HG02588 (cell line): ENCODE measurements at regions not wholly inside any gene's neighbourhood (a gene's known extent, or its start where the extent isn't known, plus 50 kb on each side); places are given as distances from the start of the nearest gene placed in this dataset.

Experiments used
- ATAC-seq: cut with Tn5 transposase; IDR thresholded peaks from one replicate; pipeline ENCODE4 v1.9.1; 2021; ENCODE audit warnings: mild to moderate bottlenecking, moderate library complexity; ENCODE audit not compliant: unreplicated experiment

- ATAC-seq = no peak
These were observed 56.0 kb upstream of the OR5AK2 start for GRCh38 chr11:56932572-56933220.

DNA sequence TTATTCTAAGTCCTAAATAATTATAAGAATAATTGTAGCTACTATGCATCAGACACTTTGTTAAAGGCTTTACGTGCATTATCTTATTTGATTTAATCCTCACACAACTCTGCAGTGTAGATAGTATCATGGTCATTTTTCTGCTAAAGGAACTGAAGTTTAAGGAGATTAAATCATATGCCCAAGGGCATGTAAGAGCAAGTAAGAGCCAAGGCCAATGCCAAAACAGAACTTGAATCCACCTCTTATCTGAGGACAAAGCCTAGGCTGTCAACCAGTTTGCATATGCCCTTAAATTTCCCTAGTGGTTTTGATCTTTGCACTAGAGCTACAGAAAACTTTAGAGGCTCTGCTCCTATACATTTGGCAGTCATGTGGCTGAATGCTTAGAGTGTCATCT lies 65.6 kb upstream of the OR5AK2 start:
- no peak for ATAC-seq

DNA sequence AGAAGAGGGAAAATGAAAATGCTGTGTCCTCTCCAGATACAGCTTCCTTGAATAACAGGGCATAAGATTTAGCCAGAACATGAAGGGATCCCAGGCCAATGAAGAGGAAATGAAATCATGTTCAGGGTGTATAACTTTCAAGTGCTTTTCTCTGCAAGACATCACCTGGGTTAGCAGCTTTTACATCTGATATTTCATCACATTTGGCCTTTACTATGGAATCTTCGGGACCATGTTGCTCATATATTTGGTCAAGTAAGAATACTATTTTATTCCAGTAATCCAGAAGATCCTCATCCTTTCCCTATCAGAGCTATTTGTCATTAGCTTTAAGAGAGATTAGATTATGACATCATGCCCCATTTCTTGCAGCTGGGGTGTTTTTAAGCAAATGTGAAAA lies 66.3 kb upstream of the OR5AK2 start:
- ATAC-seq = no peak

GRCh38 chr11:56917708-56918400 lies 70.9 kb upstream of the OR5AK2 start:
- no peak for ATAC-seq

- ATAC-seq = no peak
These were observed 72.1 kb upstream of the OR5AK2 start for GRCh38 chr11:56916587-56916986.

DNA sequence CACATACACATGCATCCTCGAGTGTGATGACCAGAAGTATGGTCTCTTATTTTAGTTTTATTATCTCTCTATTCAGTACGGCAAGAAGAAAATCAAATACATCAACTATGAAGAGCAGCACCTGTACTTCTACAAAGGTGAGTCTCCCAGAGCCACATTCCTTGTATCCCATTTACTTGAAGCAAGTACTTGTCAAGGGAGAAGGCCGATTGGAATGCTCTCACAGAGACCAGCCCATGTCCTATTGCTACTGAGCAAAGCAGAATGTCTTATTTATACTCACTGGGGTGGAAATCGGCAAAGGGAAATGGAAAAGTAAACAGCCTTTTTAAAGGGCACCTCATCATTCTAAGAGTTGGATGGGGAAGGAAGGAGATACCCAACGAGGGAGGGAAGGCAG lies 72.6 kb upstream of the OR5AK2 start:
- no peak for ATAC-seq

GRCh38 chr11:56911312-56911711 lies 77.4 kb upstream of the OR5AK2 start:
- no peak for ATAC-seq

DNA sequence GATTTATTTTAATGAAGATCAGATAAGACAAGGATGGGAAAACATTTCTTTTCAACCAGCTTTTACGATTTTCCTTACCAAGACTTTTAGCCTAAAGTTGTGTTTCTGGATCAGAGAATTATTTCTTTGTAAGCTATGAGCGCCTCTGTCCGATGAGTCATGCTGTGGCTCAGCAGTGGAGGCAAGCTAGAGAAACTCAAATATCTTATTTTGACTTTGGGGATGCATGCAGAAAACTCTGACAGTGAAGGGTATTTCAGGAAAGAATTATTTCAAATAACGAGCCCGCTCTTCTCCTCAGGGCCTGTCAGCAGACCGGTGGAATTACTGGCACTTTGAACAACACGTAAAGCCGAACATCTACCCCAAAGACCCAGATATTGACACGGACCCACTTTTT lies 77.9 kb upstream of the OR5AK2 start:
- ATAC-seq = no peak

DNA sequence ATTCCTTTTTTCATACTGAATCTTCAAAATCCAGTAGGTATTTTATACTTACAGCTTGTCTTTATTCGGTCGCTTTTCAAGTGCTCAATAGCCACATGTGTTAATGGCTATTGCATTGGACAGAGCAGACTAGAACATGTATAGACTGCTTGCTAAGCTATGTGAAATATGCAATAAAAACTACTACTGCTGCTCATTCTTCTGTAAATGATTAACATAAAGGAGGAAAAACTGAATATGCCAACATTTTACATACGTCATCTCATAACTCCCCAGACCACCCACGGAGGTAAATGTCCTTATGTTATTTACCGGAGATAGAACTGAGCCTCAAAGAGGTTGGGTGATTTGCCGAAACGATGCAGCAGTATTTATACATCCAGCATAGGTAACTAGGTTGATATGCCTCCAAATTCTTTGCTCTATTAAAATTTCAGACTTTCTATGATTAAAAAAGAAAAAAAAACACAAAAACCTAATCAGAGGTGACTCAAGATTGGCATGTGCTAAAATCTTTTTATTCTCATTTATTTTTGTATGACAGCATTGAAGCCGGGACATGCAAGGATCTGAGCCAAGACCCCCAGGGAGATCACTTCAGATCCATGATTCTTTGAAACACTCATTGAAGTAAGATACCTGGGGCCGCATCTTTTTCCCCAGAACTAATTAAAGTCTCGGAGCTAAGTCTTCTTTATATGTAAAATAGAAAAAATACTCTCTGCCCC lies 78.5 kb upstream of the OR5AK2 start:
- ATAC-seq = no peak

DNA sequence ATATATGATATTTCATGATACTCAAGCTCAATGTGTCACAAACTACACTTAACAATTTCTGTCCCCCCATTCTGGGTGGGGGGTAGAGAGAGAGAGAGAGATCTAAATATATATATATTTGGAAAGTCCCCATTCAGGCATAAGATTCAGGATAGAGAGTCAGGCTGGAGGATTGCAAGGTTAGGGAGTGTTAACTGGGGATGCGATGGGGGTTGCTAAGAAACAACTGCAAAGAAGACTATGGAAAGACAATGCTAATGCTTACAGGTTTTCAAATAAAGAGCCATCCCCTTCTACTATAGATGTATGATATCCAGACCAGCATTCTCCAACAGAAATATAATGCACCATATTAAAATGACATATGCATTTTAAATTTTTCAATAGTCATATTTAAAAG lies 79.2 kb upstream of the OR5AK2 start:
- no peak for ATAC-seq

DNA sequence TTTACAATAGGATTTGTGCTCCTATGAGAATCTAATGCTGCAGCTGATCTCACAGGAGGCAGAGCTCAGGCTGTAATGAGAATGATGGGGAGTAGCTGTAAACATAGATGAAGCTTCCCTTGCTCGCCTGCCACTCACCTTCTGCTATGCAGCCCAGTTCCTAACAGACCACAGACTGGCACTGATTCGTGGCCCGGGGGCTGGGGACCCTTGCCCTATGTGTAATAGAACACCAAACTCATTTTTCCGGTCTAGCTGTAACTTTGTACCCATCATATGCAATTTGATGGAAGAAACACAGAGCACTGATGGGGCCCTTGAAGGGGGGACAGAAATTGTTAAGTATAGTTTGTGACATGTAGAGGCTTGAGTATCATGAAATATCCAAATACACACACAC lies 79.6 kb upstream of the OR5AK2 start:
- ATAC-seq = no peak

DNA sequence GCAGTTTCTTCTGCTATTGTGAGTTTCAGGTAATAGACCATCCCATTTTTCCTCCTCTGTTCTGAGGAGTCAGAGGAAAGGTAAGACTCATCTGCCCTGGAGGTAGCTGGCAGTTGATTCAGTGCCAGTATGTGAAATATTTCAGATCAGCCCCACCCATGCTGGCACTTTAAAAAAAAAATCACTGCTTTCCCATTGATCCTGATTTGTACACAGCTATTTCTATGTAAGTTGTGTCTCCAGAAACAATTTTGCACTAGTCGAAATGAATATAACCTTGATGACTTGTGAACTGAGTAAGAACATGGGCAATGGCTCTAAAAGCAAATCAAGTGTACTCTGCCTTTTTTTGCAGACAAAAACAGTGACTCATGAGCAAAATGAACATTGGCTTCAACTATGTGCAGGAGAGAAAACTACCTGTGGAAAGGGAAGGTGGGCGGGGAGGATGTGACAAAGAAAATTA lies 82.0 kb upstream of the OR5AK2 start:
- no peak for ATAC-seq

DNA sequence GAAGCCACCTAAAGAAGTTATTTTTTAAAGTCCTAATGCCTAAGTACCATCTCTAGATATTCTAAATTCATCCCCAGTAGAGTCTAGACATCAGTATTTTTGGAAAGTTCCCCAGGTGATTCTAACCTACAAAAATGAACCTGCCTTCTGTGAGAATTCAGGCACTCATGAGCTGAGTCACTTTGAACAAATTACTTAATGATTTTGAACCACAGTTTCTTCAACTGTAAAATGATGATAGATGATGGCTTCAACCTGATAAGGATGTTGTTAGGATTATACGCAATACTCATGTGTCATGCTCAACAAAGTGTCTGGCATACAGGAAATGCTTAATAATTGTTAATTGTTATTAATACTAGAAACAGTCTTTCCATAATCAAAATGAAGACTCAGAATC lies 82.8 kb upstream of the OR5AK2 start:
- ATAC-seq = no peak

GRCh38 chr11:56905442-56905841 lies 83.3 kb upstream of the OR5AK2 start:
- no peak for ATAC-seq

DNA sequence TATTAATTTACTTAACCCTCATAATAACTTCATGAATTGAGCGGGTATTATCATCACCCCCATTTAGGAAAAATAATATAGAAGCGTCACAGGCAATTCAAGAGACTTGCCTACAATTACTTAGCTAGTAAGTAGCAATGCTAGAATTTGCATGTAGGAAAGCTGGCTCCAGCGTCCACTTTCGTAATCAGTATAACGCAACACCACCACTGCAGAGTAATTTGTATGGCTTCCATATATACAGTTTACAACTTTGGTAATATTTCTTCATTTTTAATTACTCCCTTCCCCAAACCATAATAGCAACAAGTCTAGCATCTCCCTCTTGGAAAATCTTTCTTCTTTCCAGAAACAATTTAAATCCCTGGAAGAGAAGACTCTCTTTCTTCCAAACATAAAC lies 89.9 kb upstream of the OR5AK2 start:
- ATAC-seq = no peak

GRCh38 chr11:56890584-56891305 lies 98.0 kb upstream of the OR5AK2 start:
- ATAC-seq = no peak

DNA sequence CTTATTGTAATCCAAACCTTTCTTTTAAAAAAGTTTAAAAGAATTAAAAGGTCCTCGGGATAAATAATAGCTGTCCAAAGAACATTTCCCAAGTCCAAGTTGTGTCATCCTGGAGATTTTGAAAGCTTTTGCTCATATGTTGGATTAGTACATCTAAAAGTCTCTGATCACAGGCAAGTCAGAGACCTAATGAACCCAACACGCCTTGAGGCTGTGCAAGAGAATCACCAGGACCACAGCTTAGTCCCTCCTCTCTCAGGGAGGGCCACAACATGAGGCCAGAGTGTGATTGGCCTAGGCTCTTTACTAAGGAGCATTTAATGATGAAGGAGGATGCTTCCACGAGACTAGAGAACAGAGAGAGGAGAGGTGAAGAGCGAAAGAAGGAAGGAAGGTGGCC lies 98.7 kb upstream of the OR5AK2 start:
- no peak for ATAC-seq

DNA sequence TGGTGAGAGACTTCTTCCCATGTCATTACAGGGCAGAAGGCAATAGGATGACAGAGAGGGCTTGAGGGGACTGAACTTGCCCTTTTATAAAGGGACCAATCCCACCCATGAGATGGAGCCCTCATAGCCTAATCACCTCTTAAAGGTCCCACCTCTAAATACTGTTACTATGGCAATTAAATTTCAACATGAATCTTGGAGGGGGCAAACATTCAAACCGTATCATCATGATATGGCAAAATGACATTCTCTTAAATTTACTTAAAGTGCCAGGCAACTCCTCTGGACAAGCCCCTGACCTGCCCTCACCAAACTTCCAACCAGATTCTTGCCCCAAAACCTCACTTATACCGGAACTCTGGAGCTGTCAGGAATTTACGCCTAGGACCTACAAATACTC lies 100.8 kb upstream of the OR5AK2 start:
- no peak for ATAC-seq

- ATAC-seq = no peak
These were observed 102.3 kb upstream of the OR5AK2 start for GRCh38 chr11:56886455-56886854.

DNA sequence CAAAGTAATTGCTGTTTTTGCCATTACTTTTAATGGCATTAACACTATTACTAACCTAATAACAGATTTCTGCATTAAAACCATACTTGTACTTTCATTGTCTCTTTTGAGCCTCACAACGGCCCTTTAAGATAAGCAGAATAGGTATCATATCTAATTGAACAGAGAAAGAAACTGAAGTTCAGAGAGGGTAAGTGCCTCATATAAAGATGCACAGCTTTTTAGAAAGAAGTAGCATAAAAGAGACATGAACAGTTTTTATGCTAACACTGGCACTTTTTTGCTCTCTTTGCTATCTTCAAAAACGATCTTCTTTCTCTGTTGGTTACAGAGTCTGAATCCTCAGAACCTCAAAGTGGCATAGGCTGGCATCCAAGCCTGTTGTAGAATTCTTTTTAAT lies 102.9 kb upstream of the OR5AK2 start:
- ATAC-seq = no peak

DNA sequence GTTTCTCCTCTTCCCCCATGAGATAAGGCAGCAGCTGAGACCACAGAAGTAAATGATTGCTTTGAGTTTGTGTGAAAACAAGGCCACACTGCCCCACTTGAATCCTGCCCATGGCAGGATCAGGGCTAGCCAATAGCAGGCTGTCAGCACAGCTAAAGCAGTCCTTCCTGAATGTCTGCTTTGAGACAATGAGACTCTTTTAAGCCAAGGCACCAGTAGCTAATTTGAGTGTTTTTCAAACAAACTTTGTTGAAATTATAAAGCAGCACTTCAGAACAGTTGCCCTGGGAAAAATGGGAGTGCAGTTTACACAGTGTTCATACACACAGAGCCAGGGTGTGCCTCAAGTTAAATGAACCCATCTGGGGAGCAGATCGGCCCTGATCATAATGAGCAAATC lies 103.5 kb upstream of the OR5AK2 start:
- no peak for ATAC-seq
